GM19467 (cell line): ENCODE measurements at regions not wholly inside any gene's neighbourhood (a gene's known extent, or its start where the extent isn't known, plus 50 kb on each side); places are given as distances from the start of the nearest gene placed in this dataset.
A peak's percentile ranks its signal among the peaks of the same experiment; 100 is the strongest.
"Not testable (repeated sequence)": the region's sequence is repeated elsewhere in the genome, so short reads cannot be mapped to it uniquely, and the experiment has no call there.

Experiments used
- ATAC-seq: cut with Tn5 transposase; IDR thresholded peaks from one replicate; pipeline ENCODE4 v1.9.1; 2021; ENCODE audit warnings: mild to moderate bottlenecking, moderate library complexity; ENCODE audit not compliant: unreplicated experiment

DNA sequence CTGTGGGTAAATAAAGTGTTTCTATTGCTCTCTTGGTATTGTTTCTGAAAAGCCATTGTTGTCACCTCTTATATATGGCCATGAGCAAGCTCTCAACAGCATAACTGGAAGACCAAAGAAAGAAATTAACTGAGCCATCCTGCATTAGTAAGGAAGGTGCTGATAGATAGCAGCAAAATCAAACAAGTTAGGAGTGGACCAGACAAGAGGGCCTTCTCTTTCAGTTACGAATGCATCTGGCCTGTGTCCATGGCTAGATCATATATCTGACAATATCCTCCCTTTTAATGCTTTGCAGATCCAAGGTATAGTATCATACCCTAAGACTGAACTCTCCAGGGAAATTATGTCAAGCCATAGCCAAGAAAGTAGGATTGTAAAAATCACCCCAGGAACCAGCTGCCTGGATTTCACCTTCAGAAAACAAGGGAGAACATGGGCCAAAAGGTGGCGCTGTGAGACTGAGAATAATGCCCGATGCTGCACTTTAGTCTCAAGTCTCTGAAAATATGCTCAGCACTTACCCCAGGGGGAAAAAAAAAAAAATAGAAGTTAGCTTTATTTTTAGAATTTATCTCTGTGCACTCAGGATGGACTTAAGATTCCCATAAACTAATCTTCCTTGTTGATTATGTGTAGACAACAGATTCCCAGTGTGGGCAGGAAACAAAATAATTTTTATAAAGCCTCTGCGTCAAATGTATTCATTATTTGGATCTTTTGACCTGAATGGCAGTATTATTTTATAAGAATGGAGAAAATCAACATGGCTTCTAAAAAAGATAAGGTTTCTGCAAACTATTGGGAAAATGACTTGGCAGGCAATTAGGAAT is 415.1 kb downstream of the ETS1 start:
- no peak for ATAC-seq

DNA sequence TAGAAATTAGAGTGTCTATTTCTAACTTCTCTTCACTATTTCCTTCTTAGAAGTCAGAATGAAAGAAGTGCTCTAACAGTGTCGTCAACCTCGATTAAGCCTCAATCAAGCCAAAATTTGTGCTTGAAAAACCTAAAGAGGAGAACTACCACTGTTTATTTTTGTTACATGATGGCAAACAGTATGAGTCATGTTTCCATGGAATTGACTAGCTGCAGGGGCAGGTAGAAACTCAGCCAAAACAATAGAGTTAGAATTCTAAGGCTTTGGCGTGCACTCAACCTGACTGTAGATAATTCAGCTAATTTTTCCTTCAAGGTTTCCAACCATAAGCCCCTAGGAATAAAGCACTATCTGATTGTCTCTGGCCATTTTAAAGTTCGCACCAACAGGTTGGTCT is 415.9 kb downstream of the ETS1 start:
- ATAC-seq: no peak

DNA sequence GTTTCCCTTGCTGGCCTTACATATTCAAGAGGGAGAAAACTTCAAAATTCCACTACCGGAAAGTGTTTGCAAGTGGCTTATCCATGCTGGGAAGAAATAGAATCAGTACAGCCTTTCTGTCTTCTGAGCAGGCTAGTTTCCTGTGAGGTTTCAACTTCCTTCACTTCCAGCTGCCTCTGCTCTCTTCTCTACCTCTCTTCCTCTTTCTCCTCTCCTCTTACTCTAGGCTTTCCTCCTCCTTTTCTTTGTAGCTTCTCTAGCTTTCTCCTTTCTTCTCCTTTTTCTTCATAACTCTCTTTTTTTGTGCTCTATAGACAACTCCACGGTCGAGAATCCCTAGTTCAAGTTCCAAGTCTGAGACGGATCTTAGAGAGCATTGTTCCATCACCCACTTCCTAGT is 421.8 kb downstream of the ETS1 start:
- no peak for ATAC-seq

DNA sequence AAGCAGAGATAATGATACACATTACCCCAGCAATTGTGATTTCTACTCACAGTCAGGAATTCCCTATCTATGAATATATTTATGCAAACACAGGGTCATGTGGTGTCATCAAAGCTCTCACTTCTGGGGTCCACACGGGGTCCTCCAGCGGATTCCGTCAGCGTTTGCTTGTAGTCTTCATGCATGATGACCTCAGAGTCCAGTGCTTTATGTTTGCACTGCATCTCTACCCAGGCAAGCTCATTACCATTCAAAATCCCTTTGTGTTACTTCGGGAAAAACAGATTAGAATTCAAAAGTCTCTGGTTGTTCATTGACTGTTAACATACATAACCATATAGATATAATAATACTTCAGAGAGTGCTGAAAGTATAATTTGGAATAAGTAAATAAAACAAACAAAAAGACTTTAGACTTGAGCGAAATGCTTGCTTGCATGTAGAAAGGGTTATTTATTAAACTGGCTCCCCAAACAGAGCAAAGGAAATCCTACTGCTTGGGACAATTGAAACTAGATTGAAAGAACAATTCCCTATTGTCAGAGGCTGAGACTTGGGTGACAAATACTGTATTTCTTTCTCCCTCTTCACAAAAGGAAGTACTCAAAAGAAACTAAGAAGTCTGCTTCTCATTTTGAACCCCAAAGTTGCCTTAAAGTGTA is 423.1 kb downstream of the ETS1 start:
- ATAC-seq: no peak

DNA sequence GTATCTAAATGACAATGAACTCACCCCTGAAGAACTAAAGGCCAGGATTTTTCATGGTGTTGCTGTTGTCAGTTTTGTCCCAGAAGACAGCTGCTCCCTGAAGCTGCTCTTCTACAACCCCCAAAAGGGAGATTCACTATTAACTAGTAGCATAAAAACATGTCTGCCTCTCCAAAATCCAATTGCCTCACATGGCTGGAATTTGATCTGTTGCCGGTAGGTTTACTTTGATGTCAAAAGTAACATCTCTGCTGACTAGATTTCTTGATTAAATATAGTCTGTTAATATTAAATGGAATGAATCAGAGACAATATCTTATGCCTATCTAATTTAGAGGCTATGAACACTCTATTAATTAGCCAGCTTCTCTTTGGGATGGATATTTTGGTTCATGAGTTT is 425.4 kb downstream of the ETS1 start:
- ATAC-seq: no peak

DNA sequence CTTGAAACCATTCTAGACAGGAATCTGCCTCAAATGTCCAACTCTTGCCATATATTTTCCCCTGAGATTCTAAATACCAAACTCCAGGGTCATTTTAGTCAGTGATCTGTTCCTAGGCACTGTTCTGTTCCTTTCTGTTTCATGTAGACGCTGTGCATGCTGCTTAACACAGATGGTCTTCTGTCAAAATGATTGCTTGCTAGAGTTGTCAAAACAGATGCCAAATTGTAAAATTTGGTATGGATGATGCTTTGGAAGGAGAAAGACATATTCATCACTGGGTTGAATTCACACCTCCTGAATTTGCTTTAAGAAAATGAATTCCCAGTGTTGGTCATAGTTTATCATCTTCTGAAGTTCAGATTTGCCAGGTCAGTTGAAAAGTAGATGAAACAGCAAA is 425.9 kb downstream of the ETS1 start:
- no peak for ATAC-seq

DNA sequence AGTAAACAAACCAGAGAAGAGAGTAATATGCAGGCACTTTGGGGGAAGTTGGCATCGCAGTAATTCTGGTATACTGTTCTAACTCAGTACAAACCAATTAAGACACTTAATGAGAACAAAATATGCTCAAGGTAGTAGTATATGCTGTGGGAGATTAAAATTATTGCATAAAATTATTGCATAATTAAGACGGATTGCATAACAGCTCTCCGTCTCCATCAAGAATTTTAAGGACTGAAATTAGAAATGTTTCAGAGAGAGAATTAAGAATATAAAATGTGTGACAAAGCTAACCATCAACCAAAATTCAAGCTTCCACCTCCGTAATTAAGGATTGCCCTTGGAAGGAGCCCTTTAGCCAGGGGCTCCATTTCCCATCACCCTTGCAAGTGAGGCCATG is 428.5 kb downstream of the ETS1 start:
- ATAC-seq: no peak

DNA sequence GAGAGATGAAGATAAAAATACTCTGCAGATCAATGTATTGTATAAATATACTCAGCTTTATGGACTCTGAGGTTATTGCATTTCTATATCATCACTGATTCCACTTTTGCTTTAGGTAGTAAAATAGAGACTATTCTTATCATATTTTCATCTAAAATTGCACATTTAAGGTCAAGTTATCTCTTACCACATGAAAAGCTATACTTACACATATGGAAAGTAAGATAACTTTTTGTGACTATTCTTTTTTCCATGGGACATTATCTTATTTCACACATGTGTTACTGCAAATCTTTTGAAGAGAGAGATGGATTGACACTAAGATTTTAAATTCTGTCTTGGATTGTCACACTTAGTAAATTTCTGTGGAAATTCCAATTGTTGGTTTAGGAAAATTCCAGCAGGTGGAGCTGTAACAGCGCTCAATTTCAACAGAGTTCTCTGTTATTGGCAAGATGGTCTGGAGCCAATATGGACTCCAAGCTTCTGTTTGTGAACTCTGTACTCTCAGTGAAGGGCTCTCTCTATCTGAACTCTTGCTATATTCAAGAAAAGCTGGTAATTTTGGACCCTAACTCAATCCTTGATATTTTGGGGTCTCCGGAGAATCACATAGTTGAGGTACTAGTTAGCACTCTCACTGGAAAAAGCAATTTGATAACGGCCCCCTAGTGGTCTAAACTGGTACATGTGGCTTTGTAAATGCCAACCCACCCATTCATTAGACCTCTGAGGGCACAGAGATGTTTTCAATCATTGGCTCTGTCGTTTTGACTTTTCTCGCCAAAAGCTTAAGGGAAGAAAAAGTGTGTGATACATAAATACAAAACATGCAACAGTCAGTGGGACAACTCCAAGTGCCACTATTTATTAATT is 429.7 kb downstream of the ETS1 start:
- peak; percentile 77 for ATAC-seq

DNA sequence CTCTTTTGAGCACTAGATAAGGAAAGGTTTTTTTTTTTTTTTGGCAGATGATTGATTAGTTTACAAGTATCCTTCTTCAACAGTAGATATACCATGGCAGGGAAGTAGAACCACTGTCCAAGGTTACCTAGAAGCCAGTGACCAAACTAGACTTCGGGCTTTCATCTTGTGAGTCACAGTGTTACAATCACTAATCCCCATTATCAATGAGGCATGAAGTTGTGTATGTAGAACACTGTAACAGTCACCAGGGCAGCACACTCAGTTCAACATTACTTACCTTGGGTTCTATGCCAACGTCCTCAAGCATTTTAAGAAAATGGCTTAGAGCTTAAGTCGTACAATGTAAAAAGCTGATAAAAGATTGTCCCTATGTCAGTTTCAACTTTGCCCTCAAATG is 430.9 kb downstream of the ETS1 start:
- ATAC-seq: no peak

- ATAC-seq: no peak
These were observed 431.8 kb downstream of the ETS1 start for GRCh38 chr11:128155590-128155989.

DNA sequence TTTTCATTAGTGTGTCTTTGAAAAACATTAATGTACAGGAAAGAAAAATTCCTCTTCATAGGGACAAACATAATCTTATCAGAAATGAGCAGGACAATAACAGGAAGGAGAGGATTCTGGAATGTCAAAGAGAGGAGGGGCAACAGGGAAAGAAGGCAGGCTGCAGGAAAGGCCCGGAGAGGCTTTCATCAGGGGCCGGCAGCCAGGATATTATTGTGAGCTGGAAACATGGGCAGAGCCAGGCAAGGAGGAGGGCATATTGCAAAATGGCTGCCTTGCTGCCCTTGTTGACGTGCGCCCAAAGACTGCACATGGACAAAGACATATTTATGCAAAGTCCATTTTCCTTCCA is 433.7 kb downstream of the ETS1 start:
- ATAC-seq: no peak

DNA sequence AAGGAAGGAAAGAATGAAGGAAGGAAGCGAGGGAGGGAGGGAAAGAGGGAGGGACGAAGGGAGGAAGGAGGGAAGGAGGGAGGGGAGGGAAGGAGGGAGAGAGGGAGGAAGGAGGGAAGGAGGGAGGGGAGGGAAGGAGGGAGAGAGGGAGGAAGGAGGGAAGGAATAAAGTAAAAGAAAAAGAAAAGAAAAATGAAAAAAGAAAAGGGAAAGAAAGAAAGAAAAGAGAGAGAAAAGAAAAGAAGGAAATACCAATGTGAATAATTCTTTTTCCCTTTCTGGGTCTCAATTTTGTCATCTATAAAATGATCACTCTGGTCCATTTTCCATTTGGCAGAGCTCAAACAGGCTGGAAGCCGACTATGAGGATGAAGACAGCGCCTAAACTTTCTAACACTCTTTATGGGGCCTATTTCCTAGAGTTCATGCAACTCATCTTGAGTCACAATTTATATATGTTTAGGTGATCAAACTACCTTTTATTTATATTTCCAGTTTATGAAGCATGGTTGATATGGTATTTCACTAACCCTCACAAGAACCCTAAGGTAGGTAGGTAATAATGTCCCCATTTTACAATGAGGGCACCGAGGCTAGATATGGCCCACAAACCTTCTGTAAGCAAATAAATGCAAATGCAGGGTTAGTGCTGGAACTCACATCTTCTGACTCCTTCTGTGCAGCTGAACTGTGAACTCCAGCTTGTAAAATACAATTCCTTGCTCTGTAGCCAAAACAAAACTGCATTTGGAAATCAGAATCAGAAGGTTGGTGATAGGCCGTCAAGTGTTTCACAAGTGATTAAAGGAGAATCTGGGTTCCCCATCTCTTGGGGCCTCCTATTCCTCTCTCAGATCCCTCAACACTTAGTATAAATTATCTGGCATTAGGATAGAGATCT is 434.3 kb downstream of the ETS1 start:
- no peak for ATAC-seq

- no peak for ATAC-seq
These were observed 435.6 kb downstream of the ETS1 start for GRCh38 chr11:128151780-128152179.

DNA sequence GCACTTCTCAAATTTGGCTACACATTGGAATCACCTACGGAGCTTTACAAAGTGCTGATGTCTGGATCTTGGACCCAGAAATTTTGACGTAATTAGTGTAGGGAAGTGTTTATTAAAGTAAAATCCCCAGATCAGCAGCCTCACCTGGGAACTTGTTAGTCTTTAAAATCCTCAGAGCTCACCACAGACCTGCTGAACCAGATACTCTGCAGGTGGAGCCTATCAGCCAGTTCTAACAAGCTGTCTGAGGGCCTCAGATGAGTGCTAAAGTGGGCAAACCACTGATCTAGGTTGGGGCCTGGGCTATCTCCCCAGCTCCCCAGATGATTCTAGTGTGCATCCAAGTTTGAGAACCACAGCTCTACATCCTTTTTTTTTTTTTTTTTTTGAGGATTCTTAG is 436.0 kb downstream of the ETS1 start:
- ATAC-seq: no peak

DNA sequence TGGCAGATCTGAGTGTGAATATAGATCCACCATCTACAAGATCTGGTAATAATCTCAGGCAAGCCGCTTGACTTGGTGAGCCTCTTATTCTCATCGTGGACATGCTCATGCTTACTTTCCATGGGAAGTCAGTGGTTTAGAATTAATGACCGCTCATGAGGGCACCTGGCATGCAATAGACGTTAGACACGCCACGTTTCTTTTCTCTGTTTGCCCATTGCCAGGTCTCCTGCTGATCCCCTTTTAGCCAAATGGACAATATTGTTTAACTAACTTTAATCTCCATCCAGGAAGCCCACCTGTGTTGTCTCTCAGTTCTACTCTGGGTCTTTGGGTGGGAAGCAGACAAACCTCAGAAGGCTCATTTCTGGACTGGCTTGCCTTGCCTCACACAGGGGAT is 439.1 kb downstream of the ETS1 start:
- no peak for ATAC-seq

DNA sequence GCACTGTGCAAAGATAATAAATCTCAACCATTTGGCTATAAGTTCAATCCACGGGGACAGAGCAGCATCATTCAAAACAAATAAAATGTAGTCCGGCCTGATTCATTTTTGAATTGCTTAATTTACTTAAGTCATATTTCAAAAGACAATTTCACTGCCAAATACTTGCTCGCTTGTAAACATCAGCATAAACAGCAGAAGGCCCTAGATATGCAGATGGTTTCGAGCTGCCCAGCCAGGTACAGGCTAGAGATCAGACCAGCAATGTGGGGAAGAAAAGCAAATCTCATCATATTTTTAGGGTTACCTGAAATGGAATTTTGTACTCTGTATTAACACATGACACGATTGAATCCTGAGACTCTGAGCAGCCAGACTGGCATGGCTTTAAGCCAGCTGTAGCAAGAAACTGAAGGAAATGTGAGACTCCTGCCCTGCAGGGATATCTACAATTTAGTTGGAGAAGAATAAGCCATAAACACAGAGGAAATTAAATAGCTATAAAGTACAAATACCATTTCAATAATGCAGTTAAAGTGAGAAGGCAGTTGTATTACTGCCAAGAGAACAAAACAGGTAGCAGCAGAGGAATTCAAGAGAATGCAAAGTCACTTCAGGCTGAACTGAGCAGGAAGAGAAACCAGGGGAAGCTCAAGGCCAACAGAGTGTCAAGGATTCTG is 440.3 kb downstream of the ETS1 start:
- no peak for ATAC-seq

DNA sequence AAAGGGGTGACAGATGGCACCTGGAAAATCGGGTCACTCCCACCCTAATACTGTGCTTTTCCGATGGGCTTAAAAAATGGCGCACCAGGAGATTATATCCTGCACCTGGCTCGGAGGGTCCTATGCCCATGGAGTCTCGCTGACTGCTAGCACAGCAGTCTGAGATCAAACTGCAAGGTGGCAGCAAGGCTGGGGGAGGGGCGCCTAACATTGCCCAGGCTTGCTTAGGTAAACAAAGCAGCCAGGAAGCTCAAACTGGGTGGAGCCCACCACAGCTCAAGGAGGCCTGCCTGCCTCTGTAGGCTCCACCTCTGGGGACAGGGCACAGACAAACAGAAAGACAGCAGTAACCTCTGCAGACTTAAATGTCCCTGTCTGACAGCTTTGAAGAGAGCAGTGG is 447.1 kb downstream of the ETS1 start:
- not testable (repeated sequence) for ATAC-seq

- no peak for ATAC-seq
These were observed 451.9 kb downstream of the ETS1 start for GRCh38 chr11:128135451-128135850.

DNA sequence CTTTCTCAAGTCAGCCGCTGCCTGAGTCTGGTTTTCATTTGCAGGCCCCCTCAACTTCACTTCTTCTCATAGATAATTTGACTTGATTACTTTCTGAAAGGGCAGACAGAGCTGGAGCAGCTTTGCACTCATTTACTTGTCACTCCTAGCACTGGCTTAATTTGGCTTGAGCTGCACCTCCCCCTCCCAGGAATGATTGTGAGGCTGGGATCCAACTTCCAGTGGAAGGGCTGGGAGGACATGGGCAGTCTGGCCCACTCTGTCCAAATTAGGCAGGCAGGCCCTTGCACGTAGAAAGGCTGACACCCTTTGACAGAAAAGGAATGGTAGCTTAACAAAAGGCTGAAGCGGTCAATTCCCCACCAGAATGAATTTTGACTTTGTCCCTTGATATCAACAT is 453.9 kb downstream of the ETS1 start:
- no peak for ATAC-seq

DNA sequence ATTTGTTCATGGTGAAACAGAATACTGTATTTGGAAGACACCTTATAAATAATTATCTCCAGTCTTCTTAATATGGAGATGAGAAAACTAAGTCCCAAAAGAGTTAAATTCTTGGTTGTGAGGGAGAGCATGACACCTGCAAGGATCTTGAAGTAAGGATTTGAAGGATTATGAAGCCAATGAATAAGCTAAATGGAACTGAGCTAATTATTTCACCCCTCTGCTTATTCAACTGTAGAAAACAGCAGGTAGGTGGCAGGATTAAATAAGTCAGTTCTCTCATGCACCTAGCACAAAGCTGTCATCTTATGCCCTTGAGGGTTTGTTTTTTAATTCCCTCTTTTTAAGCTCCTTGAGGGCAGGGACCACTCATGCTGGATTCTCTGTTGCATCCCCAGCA is 457.3 kb downstream of the ETS1 start:
- no peak for ATAC-seq
